DMS 273 (cell line): ENCODE measurements at regions not wholly inside any gene's neighbourhood (a gene's known extent, or its start where the extent isn't known, plus 50 kb on each side); places are given as distances from the start of the nearest gene placed in this dataset.
"Not testable (repeated sequence)": the region's sequence is repeated elsewhere in the genome, so short reads cannot be mapped to it uniquely, and the experiment has no call there.

Experiments
- DNase-seq: peaks from one replicate; lab custom pipeline; 2025; ENCODE audit not compliant: unreplicated experiment; lab: John Stamatoyannopoulos, UW

GRCh38 chr17:71548540-71549190 is 572.2 kb upstream of the SOX9 start:
- no peak for DNase-seq

GRCh38 chr17:71550675-71551074 is 570.1 kb upstream of the SOX9 start:
- no peak for DNase-seq

- DNase-seq: no peak
Measured at GRCh38 chr17:71553381-71553780, 567.4 kb upstream of the SOX9 start.

GRCh38 chr17:71558901-71559300 is 561.9 kb upstream of the SOX9 start:
- peak; percentile 80 for DNase-seq

- DNase-seq: no peak
Measured at GRCh38 chr17:71572343-71572742, 548.5 kb upstream of the SOX9 start.

- no peak for DNase-seq
Measured at GRCh38 chr17:71578446-71578845, 542.4 kb upstream of the SOX9 start.

- DNase-seq: no peak
Measured at GRCh38 chr17:71580220-71580619, 540.6 kb upstream of the SOX9 start.

GRCh38 chr17:71585540-71585939 is 535.3 kb upstream of the SOX9 start:
- no peak for DNase-seq

- DNase-seq: no peak
Measured at GRCh38 chr17:71592431-71592830, 528.4 kb upstream of the SOX9 start.

- no peak for DNase-seq
Measured at GRCh38 chr17:71593078-71593477, 527.7 kb upstream of the SOX9 start.

GRCh38 chr17:71599583-71599982 is 521.2 kb upstream of the SOX9 start:
- DNase-seq: not testable (repeated sequence)

GRCh38 chr17:71600137-71600789 is 520.6 kb upstream of the SOX9 start:
- no peak for DNase-seq

- no peak for DNase-seq
Measured at GRCh38 chr17:71601894-71602504, 518.8 kb upstream of the SOX9 start.

GRCh38 chr17:71613996-71614395 is 506.8 kb upstream of the SOX9 start:
- no peak for DNase-seq

- no peak for DNase-seq
Measured at GRCh38 chr17:71615820-71616219, 505.0 kb upstream of the SOX9 start.

- not testable (repeated sequence) for DNase-seq
Measured at GRCh38 chr17:71617767-71618166, 503.1 kb upstream of the SOX9 start.

- no peak for DNase-seq
Measured at GRCh38 chr17:71625330-71625729, 495.5 kb upstream of the SOX9 start.

- no peak for DNase-seq
Measured at GRCh38 chr17:71628306-71628705, 492.5 kb upstream of the SOX9 start.

GRCh38 chr17:71631483-71631882 is 489.3 kb upstream of the SOX9 start:
- DNase-seq: no peak

GRCh38 chr17:71632328-71632727 is 488.5 kb upstream of the SOX9 start:
- peak; percentile 47 for DNase-seq

GRCh38 chr17:71633391-71633849 is 487.4 kb upstream of the SOX9 start:
- DNase-seq: peak; percentile 16

- no peak for DNase-seq
Measured at GRCh38 chr17:71634376-71634775, 486.4 kb upstream of the SOX9 start.
